Suppressor macrophage treated with lipopolysaccharide for 4 hours (primary cell): ENCODE measurements at regions not wholly inside any gene's neighbourhood (a gene's known extent, or its start where the extent isn't known, plus 50 kb on each side); places are given as distances from the start of the nearest gene placed in this dataset.
"Not testable (repeated sequence)": the region's sequence is repeated elsewhere in the genome, so short reads cannot be mapped to it uniquely, and the experiment has no call there.

Source experiments
- DNase-seq: peaks from one replicate; pipeline ENCODE4 v3.0.0-alpha.2; 2020

DNA sequence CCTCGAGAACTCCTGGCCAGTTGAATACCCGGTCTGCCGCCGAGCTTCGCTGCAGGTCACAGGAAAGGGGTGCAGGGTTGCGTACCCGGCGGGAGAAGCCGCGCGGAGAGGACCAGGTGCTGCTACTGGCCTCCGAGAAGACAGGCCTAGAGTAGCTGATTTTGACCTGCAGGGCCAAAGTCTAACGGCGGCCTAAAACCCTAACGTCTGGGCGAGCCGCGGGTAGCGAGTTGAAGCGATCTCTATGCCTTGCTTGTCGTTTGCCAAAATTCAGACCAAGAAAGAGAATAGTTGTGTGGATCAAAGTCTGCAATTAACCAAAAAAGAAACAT, 133.2 kb downstream of the FAM72C start:
- DNase-seq: not testable (repeated sequence)

DNA sequence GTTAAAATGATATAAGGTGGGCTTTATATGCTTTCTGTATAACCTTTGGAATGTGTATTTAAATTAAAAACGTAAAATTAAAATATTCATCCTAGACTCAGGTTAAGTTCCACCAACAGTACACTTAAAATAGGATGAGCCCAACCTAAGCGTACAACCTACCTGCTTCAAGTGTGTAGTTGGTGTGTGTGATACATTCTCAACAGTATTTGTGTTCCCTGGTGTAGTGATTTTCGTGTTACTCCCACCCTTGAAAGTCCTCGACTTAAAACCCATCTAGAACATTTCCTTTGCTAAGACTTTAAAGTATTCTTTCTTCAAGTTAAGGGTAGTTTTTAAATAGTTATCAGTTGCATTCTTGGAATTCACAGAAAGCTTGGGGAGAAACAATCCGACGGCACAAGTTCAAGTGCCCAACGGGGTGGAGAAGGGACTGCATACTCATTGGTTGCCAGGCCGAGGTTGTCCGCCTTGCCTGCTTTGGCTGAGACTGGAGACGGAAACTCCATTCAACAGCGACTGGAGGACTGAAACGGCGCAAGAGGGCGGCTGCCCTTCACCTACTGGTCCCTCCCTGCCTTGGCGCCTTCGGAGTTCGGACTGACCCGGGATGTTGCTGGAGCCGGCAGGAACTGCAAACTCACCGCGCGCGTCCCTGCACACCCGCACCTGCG, 133.7 kb downstream of the FAM72C start:
- not testable (repeated sequence) for DNase-seq

DNA sequence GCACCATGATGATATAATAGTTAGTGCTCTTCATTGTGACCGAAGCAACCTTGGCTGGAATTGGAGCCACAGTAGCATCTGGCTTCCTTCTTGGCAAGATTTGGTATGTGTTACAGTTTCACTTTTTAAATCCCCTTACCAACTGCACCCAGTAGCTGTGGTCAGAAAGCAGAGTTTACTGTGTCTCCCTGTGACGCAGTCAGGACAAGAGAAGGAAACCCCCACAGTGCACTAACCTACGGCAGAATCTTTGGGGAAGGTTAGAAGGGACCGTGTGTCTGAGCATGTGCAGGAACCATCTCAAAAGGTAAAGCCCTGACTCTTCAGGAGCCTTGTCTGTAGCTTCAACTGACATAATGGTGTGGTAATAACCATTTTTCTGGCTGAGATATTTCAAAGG, 138.4 kb downstream of the FAM72C start:
- DNase-seq: not testable (repeated sequence)

DNA sequence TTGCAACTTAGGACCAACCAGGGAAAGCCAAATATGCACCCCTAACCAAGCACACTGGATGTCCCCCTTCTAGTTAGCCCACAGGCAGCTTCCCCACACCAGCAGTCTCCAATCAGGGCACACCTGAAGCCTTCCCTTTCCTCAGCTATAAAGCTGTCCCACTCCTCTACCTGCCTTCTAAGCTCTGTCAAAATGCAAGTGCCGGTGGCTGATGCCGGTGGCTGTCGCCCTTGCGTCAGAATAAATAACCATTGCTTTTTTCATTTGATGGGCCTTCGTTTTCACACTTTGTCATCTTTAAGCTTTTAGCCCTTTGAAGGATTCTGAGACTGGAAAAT, 139.4 kb downstream of the FAM72C start:
- not testable (repeated sequence) for DNase-seq

DNA sequence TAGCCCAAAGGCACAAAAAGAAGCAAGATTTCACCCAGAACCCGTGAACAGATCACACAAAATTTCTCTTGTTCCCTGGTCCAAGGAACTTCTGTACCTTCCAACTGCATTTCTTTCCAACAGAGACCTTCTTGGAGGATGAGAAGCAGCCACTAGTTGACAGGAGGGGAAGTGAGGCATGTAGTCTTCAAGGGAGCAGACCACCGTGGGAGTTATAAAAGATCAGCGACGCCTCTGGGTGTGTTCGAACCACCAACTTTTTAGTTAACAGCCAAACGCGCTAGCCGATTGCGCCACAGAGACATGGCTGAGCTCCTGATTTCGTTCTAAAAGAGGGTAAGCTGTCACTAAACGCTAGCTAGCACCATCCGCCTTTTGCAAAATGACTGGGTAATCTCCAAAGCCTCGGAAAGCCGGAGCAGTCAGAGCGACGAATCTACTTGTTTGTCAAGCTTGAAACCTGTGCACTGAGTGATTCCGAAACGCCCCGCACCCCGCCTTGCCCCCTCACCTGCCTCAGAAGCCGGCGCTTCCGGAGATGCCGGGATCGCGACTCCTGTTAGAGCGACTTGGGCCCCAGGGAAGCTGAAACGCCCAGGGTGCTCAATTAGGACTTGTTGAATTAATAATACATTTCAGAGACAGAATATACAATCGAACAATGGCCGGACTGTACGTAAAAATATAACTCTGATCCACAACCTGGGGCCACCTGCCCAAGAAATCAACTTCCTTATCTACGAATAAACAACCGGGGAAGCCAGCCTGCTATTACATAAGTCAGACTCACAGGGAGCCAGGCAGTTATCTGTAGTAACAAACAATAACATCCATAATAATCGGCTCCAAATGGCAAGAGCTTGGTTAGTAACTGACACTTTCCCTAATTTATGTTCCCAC, 140.1 kb downstream of the FAM72C start:
- not testable (repeated sequence) for DNase-seq

DNA sequence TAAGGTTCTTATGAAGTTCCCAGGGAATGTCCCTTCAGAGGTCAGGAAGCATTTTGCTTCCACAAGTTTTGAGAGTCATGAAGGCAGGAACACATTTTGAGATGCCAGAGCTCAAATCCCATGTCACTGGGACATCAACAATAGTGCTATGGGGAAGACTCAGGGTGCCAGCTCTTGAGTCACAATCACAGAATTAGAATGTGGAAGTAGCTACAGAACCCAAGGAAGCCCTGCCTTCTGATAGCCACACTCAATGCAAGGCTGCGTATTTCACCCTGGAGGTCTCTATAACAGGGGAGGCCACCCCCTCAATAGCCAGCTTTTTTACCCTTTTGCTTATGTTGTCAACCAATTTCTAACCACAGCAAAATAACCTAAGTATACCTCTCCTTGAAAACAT, 145.6 kb downstream of the FAM72C start:
- not testable (repeated sequence) for DNase-seq

DNA sequence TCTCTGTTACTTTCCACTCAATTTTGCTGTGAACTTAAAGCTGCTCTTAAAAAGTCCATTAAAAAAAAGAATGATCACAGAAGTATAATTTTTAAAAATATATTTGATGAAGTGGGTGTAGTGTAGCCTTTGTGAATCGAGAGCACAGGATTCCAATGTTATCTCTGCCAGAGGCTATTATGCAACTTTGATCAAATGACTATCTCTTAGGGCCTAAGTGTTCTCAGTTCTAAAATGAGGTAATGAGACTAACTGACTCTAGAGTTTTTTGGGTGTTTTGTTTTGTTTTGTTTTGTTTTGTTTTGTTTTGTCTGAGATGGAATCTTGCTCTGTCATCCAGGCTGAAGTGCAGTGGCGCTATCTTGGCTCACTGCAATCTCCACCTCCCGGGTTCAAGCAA, 147.5 kb downstream of the FAM72C start:
- DNase-seq: not testable (repeated sequence)

DNA sequence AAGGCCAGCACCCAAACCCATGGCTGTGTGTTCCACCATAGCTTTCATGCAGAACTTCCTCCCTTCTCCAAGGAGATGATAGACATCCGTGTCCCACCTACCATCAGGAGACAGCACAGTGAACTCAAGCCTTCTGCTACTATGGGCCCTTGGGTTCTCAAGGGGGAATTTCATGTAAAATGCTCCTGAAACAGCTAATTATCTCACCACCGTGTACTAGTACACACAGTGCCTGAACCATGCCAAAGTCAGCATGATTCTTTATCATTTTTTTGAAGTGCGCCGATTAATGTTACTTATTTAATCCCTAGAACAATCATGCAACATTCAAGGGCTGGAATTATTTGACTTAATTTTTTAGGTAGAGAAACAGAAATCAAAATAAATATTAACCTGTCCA, 151.7 kb downstream of the FAM72C start:
- DNase-seq: not testable (repeated sequence)

DNA sequence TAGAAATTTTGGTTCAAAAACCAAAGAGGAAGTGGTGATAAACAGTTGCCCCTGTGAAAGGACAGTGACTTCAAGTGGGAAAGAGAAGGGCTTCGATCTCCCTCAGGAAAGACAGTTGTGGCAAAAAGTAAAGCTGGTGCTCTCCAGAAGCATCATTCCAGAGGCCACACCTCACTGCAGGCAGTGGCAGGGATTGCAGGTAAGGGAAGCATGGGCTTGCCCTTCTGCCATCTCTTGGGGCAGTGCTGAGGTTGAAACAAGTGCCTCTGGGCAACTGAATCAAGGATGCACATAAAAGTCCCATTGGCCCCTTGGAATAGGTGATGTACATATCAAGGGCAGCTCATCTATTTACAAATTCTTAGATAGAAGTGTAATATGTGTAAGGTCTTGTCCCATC, 155.4 kb downstream of the FAM72C start:
- not testable (repeated sequence) for DNase-seq

DNA sequence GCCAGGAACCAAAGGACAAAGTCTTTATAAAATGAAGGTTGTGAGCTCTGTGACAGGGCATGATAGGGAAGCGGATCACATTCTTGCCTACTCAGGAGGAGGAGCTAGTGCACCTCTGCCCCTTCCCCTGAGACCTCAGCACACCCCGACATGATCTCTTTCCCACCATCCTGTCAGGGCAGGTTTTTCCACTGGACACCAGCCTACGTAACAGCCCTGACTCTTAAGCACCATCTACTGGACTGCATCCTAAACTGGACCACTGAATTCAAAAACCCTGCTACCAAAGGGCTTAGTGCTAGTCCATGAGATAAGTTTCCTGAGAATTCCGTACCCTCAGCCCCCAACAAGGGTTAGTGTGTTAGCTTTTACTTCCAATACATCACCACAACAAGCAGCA, 166.4 kb downstream of the FAM72C start:
- DNase-seq: not testable (repeated sequence)

DNA sequence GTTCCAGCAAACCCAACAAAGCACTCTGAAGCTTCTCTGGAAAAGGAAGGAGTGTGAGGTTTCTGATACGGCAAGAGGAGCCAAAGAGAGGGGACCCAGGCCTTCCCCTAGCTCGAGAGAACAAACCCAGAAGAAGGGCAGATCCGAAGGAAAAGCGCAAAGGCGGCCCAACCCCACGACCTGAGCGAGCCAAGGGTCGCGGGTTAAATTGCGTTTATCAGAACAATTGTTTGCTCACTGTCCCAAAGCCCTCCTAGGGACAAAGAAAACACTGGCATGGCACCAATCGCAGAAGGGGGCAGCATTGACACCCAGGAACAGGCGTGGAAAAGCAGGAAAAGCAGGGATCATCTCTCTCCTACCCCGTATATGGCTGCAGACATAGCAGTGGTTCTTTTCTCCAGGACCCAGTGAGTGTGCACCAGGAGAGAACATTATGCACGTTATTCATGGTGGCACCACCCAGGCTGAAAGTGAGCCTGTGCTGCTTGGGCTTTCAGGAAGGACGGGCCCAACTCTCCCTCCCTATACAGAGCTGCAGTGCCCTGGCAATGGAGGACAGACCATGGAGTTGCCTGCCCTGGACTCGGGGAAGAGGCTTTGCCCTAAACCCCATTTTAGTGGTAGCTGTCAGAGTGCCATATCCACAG, 167.0 kb downstream of the FAM72C start:
- DNase-seq: not testable (repeated sequence)

DNA sequence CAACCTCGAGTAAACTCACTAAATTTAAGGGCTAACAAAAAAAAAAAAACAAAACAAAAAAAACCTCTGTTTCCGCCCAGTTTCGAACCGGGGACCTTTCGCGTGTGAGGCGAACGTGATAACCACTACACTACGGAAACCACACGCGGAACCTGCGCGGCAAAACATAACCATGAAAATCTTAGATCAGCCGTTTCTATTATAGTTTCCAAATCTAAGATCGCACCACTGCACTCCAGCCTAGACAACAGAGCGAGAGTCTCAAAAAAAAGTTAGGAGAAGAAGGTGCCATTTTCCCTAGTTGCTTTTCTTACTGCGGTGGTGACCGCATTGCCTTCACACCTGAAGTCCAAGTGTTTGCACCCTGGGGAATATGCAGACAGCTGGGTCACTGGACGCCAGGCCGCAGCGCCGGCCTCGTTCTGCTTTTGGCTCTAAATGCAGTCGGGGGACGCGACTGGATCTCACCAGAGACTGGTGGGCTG, 167.8 kb downstream of the FAM72C start:
- DNase-seq: peak; percentile 42

DNA sequence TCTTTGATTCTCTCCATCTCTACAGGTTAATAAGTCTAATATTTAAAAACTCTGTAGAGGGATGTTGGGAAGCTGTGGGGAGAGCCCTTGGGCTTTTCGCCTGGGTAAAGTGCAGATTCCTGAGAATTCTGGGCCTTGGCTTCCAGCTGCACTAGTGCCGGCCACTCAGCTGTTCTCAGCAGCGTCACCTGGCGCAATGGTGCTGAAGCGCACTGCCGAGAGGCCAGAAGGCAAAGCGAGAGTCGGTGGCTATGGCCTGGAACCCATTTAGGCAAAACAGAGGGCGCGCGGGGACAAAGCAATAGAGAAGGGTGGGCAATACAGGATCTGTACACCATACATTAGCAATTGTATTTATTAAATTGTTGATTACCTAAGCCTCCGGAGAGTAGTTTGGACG, 168.7 kb downstream of the FAM72C start:
- DNase-seq: not testable (repeated sequence)

DNA sequence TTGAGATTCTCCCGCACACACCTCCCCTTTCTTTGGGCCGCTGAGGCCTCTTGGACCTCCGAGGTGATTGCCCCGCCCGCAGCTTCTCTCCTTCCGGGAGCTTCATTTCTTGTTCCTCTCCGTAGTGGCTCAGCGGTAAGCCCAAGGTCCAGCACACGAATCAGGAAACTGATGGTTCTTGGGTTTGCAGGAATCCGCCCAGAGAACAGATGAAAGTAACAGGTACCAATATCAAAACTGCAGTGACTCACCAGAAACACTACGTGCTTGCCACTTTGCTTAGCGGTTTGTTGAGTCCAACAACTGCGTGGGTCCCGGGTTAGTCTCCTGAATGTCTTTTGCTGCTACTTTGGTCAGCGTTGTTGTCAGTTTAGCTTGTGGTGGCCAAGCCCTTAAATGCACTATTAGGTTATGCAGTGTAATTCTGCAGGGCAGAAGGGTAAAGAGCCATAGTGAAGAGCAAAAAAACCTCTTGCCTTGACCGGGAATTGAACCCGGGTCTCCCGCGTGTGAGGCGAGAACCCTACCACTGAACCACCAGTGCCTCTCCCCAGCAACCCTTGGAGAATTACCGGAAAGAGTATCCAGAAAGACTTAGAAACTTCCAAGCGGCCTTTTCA, 172.1 kb downstream of the FAM72C start:
- DNase-seq: not testable (repeated sequence)

DNA sequence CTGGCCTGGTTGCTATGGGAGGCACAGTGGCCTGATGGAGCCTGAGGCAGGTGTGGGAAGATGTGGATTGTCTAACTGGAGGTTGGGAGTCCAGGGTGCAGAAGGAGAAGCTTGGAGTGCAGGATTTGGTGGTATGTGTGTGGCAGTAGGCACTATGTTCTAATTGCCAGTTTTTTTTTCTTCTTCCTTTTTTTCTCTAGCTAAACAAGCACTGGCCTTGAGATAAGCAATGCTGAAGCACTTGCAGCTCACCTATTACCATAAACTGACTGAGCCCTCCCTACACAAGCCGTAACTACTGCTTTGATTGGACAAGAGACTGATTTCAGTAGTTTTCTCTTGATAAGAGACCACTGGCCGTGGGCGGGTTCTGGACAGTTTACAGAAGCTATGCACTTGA, 175.4 kb downstream of the FAM72C start:
- DNase-seq: not testable (repeated sequence)

DNA sequence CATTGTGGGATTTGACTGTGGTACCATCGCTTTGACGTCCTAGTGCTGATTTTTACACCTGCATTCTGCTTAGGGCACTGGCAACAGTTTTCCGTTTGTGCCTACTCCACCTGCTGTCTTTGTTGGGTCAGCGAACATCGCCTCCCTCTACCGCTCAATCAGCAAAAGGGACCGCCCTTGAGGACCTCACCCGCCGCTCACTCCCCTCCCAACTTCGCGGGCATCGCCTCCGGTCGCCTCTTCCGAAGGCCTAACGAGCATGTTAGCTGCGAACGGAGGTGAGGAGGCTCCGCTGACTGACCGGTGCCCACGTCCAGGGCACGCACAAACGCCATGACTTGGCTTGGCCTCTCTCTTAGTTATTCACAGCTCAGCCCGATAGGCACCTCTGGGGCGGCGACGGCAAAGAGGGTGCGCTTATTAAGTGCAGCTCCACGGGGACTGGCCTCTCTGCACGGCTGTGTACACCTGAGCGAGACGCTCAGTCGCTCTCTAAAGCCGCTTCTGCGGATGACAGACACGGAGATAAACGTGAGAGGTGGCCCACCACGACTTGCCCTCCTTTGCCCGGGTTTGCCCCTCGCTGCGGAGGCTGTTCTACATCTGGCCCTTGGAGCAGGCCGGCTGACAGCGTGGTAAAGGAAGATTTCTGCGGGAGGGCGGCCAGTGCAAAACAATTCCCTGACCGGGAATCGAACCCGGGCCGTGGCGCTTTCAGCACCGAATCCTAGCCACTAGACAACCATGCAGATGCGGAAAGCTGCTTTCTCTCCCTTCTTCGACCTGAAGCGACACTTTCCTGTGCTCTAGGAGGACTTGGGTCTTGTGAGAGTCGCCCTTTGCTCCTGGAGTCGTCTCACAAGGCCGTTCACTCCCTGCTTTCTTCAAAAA, 179.5 kb downstream of the FAM72C start:
- DNase-seq: not testable (repeated sequence)

DNA sequence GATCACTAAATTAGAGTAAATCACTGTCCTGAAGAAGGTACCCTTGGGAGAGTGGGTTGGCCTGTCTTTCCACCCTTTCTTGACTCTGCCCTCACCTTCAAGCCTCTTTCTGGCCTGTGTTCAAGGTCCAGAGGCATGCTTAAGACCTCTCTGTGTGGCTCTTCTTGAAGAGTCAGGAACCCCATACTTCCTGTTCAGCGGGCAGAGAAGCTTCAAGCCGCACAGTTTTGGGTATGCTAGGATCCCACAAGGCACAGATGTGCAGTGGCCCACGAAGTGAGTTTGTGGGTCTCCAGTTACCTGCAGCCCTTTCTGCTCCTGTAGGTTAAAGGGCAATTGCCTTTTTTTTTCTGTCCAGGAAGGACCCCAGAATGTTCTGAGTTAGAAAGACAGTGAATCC, 185.4 kb downstream of the FAM72C start:
- not testable (repeated sequence) for DNase-seq

DNA sequence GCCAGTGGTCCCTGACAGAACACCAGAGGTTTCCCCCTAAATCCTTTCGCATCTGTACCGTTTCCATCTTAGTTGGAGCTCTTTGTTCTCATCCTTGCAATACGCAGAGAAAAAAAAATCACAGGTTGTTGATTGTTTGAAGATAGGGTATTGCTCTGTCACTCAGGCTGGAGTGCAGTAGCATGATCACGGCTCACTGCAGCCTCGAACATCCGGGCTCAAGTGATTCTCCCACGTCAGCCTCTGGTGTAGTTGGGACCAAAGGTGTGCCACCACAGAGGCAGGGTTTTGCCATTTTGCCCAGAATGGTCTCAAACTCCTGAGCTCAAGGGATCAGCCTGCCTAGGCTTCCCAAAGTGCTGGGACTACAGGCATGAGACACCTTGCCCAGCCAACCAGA, 185.9 kb downstream of the FAM72C start:
- not testable (repeated sequence) for DNase-seq

DNA sequence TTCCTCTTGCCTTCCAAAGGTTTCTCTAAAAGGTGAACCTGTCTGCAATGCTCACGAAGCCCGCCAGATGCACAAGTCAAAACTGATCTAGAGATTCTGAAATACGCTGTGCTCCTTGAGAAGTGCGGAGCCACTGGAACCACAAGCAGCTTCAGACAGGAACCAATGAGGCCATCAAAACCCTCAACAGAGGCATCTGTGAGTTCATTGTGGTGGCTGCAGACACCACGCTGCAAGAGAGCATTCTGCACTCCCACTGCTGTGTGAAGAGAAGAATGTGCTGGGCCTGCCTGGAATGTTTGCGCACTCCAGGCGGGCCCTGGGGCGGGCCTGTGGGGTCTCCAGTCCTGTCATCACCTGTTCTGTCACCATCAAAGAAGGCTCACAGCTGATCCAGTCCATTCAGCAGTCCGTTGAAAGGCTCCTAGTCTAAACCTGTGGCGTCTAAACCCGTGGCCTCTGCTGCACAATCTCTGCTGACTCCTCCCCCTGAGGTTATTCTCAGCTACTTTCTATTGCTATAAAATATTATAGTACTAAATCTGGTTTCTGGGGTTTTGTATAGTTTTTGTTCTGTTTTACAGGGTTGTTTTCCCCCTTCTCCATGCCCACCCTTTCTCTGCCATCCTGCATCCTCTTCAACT, 187.4 kb downstream of the FAM72C start:
- not testable (repeated sequence) for DNase-seq

DNA sequence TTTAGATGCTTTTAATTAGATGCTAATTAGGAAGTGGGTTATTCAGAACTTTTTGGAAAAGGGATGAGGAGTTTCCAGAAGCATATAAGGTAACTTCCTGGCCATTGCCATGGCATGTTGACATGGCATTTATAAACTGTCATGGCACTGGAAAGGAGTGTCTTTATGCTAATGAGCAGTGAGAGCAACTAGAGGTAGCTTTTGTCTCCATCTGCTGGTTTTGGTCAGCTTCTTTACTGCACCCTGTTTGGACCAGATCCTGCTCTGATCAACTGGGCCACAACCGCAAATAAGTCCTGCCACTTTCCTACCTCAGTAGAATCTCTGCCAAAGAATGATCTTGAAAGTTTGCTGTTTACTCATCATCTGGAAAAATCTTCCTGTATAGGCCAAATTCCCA, 193.6 kb downstream of the FAM72C start:
- DNase-seq: not testable (repeated sequence)

DNA sequence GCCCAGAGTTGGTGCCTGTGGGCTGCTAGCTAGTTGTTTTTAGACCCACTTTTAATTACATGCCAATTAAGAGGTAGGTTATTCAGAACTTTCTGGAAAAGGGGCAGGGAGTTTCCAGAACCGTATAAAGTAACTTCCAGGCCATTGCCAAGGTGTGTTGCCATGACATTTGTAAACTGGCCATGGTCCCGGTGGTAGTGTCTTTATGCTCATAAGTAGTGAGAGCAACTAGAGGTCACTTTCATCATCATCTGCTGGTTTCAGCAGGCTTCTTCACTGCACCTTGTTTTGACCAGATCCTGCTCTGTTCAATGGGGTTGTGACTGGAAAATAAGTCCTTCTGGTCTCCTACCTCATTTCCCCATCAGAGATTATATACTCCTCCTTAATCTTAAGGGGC, 207.0 kb downstream of the FAM72C start:
- DNase-seq: not testable (repeated sequence)

DNA sequence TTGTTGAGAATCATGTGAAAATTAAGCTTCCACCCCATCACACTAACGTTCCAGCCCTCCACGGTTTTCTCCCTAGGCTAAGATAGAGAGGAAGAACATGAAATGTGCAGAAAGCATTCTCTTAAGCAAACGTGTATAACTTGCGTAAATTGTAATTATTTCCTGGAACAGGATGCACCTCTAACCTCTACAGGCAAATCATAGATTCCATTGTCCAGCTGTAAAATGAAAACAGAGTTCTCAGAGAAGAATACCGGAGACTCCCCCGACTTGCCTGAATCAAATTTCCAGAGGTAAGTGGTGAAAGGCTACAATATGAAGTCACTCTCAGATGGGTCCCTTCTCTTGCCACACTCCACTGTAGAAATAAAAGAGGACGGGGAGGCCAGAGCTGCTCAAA, 211.4 kb downstream of the FAM72C start:
- not testable (repeated sequence) for DNase-seq
